ENCODE measurements at regions not wholly inside any gene's neighbourhood (a gene's known extent, or its start where the extent isn't known, plus 50 kb on each side); places are given as distances from the start of the nearest gene placed in this dataset.

DNA sequence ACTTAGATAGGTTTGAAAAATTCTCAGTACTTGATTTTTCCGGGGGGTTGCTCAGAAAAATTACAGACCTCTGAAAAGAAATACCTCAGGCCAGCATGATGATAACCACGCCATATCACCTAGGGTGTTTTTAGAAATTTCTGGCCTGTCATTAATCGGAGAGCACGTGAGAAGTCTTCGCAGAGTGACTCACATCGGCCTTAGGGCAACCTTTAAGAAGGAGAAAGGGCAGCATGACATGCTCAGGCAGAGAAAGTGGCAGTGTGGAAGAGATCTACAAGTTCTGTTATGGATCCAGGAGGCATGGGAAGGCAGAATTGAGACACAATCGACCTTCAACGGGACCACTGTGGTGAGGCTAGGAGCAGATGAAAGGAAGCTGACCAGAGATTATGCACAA, 506.3 kb downstream of the LMO4 start:
- in situ Hi-C loops (cut with MboI; ENCODE audit: low sequenced_read_pairs, unreplicated experiment): no loop called here
- DNase-seq (ENCODE audit: low spot score): no peak
- TF ChIP-seq, protein P1, sequence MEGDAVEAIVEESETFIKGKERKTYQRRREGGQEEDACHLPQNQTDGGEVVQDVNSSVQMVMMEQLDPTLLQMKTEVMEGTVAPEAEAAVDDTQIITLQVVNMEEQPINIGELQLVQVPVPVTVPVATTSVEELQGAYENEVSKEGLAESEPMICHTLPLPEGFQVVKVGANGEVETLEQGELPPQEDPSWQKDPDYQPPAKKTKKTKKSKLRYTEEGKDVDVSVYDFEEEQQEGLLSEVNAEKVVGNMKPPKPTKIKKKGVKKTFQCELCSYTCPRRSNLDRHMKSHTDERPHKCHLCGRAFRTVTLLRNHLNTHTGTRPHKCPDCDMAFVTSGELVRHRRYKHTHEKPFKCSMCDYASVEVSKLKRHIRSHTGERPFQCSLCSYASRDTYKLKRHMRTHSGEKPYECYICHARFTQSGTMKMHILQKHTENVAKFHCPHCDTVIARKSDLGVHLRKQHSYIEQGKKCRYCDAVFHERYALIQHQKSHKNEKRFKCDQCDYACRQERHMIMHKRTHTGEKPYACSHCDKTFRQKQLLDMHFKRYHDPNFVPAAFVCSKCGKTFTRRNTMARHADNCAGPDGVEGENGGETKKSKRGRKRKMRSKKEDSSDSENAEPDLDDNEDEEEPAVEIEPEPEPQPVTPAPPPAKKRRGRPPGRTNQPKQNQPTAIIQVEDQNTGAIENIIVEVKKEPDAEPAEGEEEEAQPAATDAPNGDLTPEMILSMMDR (IDR thresholded peaks at IDR 0.05; ENCODE audit: borderline replicate concordance, control extremely low read depth, extremely low read depth, insufficient read depth, missing control alignments): no peak

DNA sequence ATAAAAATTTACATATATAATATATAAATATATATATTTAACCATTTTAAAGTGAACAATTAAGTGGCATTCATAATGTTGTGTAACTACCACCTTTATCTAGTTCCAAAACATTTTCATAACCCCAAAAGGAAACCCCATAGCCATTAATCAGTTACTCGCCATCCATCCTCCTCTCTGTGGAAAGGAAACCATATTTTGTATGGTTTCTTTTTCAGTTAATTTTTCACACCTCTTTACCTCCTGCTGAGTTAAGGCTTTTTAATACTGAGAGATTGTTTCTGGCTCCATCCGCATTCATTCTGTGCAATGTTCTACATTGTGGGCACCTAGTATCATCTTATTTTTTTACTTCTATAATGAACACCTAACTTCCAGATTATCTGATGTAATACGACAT, 512.1 kb downstream of the LMO4 start:
- in situ Hi-C loops (cut with MboI; ENCODE audit: low sequenced_read_pairs, unreplicated experiment): no loop called here
- no peak for DNase-seq (ENCODE audit: low spot score)
- TF ChIP-seq, protein P1 (IDR thresholded peaks at IDR 0.05; ENCODE audit: borderline replicate concordance, control extremely low read depth, extremely low read depth, insufficient read depth, missing control alignments): no peak

DNA sequence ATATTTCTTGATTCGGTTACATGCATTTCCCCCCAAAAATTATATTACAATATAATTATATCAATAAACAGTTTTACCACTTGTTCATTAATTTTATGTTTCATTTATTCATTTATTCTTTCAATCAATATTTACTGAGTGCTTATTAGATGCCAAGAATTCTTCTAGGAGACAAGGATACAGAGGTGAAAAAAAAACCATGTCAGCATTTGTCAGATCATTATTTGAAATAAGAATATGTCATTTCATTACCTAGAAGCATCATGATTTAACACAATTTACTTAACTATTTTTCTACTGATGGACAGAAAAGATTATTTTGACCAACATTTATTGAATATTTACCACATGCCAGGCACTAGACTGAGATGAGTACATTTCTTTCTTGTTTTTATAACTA, 512.7 kb downstream of the LMO4 start:
- in situ Hi-C loops (cut with MboI; ENCODE audit: low sequenced_read_pairs, unreplicated experiment): no loop called here

DNA sequence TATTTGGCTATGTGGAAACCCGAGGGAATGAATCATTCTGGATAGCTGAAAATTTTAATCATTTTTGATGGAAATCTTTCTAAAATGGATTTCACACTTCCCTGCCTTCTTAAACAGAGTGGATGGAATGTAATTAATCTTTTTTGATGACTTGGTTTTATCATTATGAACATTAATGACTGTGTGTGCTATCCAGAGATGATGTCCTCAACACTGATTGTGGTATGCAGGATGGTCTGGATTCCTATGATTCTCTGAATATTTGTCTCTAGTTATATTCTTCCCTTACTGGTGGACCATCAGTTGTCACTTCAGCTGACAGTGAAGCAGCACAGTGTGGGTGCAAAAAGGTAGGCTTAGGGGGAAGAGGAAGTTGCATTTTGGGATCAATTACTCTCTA, 513.5 kb downstream of the LMO4 start:
- no peak for DNase-seq (ENCODE audit: low spot score)
- TF ChIP-seq, protein P1 (IDR thresholded peaks at IDR 0.05; ENCODE audit: borderline replicate concordance, control extremely low read depth, extremely low read depth, insufficient read depth, missing control alignments): no peak
- in situ Hi-C loops (cut with MboI; ENCODE audit: low sequenced_read_pairs, unreplicated experiment): no loop called here

More for the DNA sequence above, 512.7 kb downstream of the LMO4 start:
- no peak for DNase-seq (ENCODE audit: low spot score)
- TF ChIP-seq, protein P1 (IDR thresholded peaks at IDR 0.05; ENCODE audit: borderline replicate concordance, control extremely low read depth, extremely low read depth, insufficient read depth, missing control alignments): no peak

DNA sequence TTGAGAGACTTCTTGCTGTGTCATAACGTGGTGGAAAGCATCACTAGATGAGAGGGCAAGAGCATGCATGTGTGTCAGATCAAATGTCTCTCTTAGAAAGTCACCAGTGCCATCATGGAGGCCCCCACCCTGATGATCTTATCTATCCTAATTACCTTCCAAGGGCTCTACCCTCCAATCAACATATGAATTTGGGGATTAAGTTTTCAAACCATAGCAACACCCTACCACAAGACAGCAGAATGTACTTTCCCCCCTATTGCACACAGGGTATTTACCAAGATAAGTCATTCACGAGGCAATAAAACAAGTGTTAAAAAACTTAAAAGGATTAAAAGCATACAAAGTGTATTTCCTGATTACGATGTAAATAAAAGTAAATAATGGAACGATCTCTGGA, 515.6 kb downstream of the LMO4 start:
- no peak for DNase-seq (ENCODE audit: low spot score)
- in situ Hi-C loops (cut with MboI; ENCODE audit: low sequenced_read_pairs, unreplicated experiment): no loop called here
- TF ChIP-seq, protein P1 (IDR thresholded peaks at IDR 0.05; ENCODE audit: borderline replicate concordance, control extremely low read depth, extremely low read depth, insufficient read depth, missing control alignments): no peak

DNA sequence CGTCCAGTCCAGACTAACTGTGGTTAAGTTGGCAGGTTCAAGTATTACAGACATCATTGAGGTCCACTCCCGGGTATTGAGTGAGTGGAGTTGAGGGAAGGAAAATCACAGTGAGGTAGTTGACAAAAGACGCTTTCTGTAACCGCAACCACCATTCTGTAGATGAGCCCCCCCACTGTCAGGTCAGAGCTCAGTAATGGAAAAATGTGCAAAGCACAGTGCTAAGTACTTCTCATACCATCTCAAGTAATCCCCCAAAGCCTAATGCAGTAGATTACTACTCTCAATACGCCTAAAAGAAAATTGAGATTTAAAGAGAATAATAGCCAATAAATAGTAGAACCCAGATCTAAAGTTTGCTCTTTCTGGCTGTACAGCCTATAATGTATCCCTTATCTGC, 522.8 kb downstream of the LMO4 start:
- in situ Hi-C loops (cut with MboI; ENCODE audit: low sequenced_read_pairs, unreplicated experiment): no loop called here
- DNase-seq (ENCODE audit: low spot score): no peak
- TF ChIP-seq, protein P1 (IDR thresholded peaks at IDR 0.05; ENCODE audit: borderline replicate concordance, control extremely low read depth, extremely low read depth, insufficient read depth, missing control alignments): no peak
